HG03103 (cell line): ENCODE measurements at regions not wholly inside any gene's neighbourhood (a gene's known extent, or its start where the extent isn't known, plus 50 kb on each side); places are given as distances from the start of the nearest gene placed in this dataset.

Source experiments
- ATAC-seq: cut with Tn5 transposase; IDR thresholded peaks from one replicate; pipeline ENCODE4 v1.9.1; 2021; ENCODE audit warnings: low read depth; ENCODE audit not compliant: unreplicated experiment

GRCh38 chr1:239815074-239815473 lies 276.6 kb upstream of the FMN2 start:
- ATAC-seq = no peak

DNA sequence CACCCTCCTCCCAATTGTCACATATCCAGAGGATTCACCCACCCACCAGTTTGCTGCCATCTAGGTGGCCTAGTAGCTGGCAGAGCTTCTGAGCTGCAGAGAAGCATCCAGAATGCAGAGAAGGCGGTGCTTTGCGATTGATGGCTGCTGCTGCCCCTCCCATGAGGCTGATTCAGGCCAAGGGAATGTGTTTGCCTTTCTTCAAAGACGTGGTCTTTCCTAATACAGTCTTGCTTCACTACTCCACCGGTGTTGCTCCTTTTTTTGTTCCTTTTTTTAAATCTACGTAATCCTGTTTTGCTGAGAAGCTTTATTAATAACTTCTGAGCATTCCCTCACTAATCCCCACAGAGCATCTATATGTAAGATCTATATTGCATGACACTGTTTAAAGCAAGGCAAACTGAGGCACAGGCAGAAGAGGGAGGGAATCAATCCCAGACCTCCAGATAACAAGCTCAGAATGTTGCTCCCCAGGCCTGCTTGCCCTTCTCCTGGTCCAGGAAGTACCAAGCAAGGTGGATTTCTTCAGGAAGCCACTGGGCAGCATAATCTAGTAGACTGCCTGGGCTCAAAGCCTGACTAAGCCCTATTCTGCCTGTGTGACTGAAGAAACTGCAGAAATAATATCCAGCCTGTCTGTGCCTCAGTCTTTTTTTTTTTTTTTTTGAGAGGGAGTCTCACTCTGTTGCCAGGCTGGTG lies 275.5 kb upstream of the FMN2 start:
- no peak for ATAC-seq

GRCh38 chr1:239817276-239817675 lies 274.4 kb upstream of the FMN2 start:
- ATAC-seq = no peak

- no peak for ATAC-seq
Measured at GRCh38 chr1:239817801-239818200, 273.9 kb upstream of the FMN2 start.

- no peak for ATAC-seq
Measured at GRCh38 chr1:239819096-239819495, 272.6 kb upstream of the FMN2 start.

DNA sequence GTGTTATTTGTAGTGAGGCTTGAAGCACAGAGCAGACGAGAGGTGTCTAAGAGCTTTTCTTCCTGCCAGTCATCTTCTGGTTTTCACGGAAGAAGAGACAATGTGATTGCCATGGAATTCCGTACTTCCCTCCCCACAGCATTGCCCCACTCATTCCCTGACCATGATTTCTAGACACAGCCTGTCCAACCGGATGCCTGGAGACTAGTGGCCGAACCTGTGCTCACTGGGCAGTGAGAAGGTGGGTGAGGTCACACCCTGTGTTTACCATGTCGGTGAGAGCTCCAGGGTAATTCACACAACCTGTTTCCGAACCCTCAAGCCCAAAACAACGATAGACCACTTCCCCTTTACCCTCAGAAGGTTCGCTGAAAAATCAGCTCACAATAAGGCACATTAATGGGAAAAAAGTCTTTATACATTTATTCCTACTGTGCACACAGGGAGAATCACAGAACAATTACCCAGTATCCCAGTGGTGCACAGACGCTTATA lies 271.9 kb upstream of the FMN2 start:
- ATAC-seq = no peak

- ATAC-seq = no peak
Measured at GRCh38 chr1:239823852-239824251, 267.8 kb upstream of the FMN2 start.

GRCh38 chr1:239826211-239826610 lies 265.5 kb upstream of the FMN2 start:
- no peak for ATAC-seq

GRCh38 chr1:239826736-239827135 lies 264.9 kb upstream of the FMN2 start:
- ATAC-seq = no peak

DNA sequence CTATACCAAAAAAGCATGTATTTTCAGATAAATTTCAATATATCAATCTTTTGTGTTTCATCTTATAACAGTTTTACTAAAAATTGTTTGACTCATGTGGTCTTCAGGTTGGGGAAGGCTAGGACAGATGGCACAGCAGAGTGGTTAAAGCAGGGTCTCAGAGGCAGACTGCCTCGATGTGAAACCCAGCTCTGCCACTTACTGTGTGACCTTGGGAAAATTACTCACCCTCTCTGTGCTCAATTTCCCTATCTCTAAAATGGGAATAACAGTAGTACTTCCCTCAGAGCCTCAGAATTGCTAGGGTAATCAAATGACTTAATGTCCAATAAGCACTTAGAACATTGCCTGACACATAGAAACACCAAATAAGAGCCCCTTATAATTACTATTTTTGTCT lies 262.1 kb upstream of the FMN2 start:
- no peak for ATAC-seq

GRCh38 chr1:239831577-239832355 lies 259.9 kb upstream of the FMN2 start:
- no peak for ATAC-seq

DNA sequence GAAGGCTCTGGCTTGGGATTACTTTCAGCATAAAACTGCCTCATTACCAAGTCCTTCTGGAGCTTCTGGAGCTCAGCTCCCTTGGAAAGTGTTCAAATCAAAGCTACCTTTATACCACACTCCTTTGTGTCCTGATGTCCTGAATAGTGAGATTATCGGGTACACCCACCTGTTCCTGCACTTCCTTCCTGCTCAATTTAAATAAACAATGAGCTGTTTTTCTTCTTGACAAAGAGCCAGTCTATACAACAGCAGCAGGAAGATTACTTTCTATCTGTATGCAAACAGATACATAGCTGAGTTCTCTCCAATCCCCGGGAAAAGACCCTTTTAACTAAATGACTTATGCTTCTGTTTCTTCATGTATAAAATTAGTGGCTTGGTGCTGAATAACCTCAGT lies 258.0 kb upstream of the FMN2 start:
- no peak for ATAC-seq

DNA sequence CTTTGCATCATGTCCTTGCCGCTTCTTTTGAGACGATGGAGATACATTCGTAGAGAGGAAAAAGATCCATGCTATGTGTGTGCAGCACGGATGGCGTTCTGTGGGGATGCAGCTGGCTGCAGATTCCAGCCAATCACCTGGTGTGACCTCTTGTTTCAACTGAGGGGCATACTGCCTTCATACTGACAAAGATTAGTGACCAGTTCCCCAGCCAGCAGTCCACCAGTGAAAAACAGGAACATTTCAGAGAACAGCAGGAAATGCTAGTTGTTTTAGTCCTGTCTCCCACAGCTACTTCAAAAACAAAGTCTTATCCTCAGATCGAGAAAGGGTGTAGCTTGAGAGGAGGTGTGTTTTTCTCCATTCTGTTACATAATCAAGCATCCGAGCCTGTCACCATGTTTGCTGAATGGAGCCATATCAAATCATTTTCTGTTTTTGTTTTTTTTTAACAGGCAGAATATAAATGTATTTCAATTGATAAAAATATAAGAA lies 255.7 kb upstream of the FMN2 start:
- no peak for ATAC-seq

DNA sequence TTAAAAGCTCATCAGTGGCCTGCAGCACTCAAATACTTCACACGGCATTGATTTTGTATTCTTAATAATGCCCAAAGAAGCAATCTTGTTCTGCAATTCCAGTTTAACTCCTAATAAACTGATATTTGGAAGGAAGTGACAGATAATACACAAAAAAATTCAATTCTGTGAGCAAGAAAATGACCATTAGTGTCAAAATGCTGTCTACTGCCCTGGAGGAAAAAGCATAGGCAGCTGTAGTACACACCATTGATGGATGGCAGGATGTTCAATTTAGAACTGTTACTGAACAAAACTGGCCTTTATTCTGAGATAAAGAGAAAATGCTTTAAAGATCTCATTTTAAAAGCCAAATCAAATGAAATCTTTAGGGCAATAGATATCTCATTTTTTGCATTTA lies 251.3 kb upstream of the FMN2 start:
- no peak for ATAC-seq

GRCh38 chr1:239840790-239841189 lies 250.9 kb upstream of the FMN2 start:
- no peak for ATAC-seq

DNA sequence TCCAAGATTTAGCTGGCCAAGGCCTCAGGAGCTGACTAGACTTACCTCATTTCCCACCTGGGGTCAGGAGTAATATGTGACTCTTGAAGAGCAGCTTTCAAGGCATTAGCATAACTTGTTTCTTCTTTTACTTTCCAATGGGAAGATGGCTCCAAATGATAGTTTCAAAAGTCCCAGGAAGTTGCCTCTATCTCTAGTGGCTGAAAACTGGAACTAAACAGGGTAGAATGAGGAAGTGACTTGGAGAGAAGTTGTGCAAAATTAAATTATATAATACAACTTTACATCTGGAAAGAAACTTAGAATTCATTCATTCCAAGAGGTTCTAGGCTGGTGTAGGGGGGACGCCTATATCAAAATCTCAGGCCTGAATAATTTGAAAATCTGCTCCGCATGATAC lies 250.1 kb upstream of the FMN2 start:
- ATAC-seq = no peak

- no peak for ATAC-seq
Measured at GRCh38 chr1:239843541-239843940, 248.1 kb upstream of the FMN2 start.

- ATAC-seq = no peak
Measured at GRCh38 chr1:239844833-239845232, 246.8 kb upstream of the FMN2 start.

DNA sequence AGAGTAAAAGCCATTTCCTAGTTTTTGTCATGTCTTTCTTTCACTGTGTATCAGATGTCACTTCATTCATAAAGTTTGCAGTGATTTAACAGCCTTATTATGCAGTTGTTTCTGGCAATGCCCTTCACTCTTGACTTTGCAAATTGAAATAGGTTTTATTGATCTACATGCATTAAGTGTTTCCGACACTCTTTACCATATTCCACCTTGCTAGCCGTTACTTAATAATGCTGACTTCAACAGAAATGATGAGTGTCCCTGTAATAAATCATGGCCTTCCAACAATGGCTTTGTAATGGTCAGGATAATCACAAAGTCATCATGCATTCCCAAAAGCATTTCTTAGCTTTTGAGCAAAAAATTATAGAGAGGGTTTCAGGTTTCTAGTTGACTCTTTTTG lies 236.8 kb upstream of the FMN2 start:
- no peak for ATAC-seq

GRCh38 chr1:239856067-239856466 lies 235.6 kb upstream of the FMN2 start:
- ATAC-seq = no peak

DNA sequence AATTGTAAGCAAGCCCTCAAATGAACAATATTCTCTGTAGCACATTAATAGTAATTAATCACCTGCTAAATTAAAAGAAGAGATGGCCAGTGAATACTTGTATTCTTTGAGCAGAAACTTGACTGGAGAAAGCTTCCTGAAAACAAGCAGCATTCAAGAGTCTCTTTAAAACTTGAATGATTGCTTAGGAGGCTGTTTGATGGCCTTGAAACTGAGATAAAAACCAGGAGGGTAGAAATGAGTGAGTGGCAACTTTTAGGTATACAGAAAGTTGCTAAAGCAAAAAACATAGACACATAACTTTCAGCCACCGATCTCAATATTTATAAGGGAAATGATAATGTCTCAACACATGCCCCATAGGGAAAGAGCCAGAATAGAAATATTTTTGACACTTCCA lies 234.8 kb upstream of the FMN2 start:
- ATAC-seq = no peak

- ATAC-seq = no peak
Measured at GRCh38 chr1:239858057-239858456, 233.6 kb upstream of the FMN2 start.
